Effector memory CD4-positive, alpha-beta T cell (primary cell): ENCODE measurements at regions not wholly inside any gene's neighbourhood (a gene's known extent, or its start where the extent isn't known, plus 50 kb on each side); places are given as distances from the start of the nearest gene placed in this dataset.

Experiments used
- DNase-seq, 3 donors: peaks; one replicate each; pipeline ENCODE4 v3.0.0-alpha.2; 2020
- H3K27ac ChIP-seq: 2 replicates; pipeline ENCODE4 v1.7.0; 2013; ENCODE audit warnings: mild to moderate bottlenecking, low read length, moderate library complexity; ENCODE audit not compliant: insufficient read depth, poor library complexity, severe bottlenecking
- H3K27me3 ChIP-seq: replicated peaks from 2 replicates; pipeline ENCODE4 v1.7.0; 2013; ENCODE audit warnings: mild to moderate bottlenecking, low read length; ENCODE audit not compliant: insufficient read depth, control insufficient read depth, poor library complexity, severe bottlenecking
- H3K36me3 ChIP-seq: 2 replicates; pipeline ENCODE4 v1.7.0; 2013; ENCODE audit warnings: mild to moderate bottlenecking, low read length, moderate library complexity; ENCODE audit not compliant: control insufficient read depth, insufficient read depth
- H3K4me1 ChIP-seq: 2 replicates; pipeline ENCODE4 v1.7.0; 2013; ENCODE audit warnings: low read length, mild to moderate bottlenecking; ENCODE audit not compliant: control insufficient read depth, insufficient read depth, poor library complexity, severe bottlenecking
- H3K4me3 ChIP-seq: 2 replicates; pipeline ENCODE4 v1.7.0; 2013; ENCODE audit warnings: low read length, low read depth, mild to moderate bottlenecking; ENCODE audit not compliant: insufficient read depth, poor library complexity, severe bottlenecking
- H3K9me3 ChIP-seq: 2 replicates; pipeline ENCODE4 v1.7.0; 2013; ENCODE audit warnings: mild to moderate bottlenecking, low read length, moderate library complexity; ENCODE audit not compliant: control insufficient read depth

DNA sequence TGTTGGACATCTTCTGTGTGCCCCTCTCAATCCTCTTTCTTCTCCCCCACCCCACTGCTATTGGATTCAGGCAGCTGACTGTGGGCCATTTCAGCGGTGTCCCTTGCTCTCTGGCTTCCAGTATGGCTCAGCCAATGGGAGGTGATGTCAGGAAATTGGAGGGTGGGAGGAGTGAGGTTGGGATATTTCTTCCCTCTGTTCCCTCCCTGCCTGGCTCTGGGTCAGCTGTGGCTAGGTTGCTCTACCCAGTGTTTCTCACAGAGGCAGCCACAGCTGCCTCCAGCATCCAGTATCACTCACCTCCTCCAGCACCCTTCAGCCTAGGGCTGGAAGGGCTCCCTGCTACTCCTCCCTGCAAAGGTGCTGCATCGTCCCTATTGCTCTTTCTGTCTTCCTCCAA lies 423.5 kb downstream of the MIAT start:
- Histone ChIP-seq H3K4me1 (no peaks in the 10 kb centered on the region), H3K4me3 (no peak overlapping the region), H3K9me3 (no peaks in the 10 kb centered on the region), H3K36me3 (no peaks in the 10 kb centered on the region), H3K27me3 (no peaks in the 10 kb centered on the region), H3K27ac (no peak overlapping the region)
- DNase-seq = no peak

GRCh38 chr22:27083610-27084009 lies 426.2 kb downstream of the MIAT start:
- Histone ChIP-seq H3K9me3 (no peaks in the 10 kb centered on the region), H3K36me3 (no peaks in the 10 kb centered on the region), H3K4me1 (no peaks in the 10 kb centered on the region), H3K27ac (no peak overlapping the region), H3K4me3 (no peak overlapping the region), H3K27me3 (no peaks in the 10 kb centered on the region)
- DNase-seq = no peak

GRCh38 chr22:27084130-27084529 lies 426.7 kb downstream of the MIAT start:
- Histone ChIP-seq H3K4me3 (no peak overlapping the region), H3K27ac (no peak overlapping the region), H3K9me3 (no peaks in the 10 kb centered on the region), H3K36me3 (no peaks in the 10 kb centered on the region), H3K4me1 (no peaks in the 10 kb centered on the region), H3K27me3 (no peaks in the 10 kb centered on the region)
- no peak for DNase-seq

- Histone ChIP-seq H3K9me3 (no peaks in the 10 kb centered on the region), H3K27me3 (no peaks in the 10 kb centered on the region), H3K4me1 (no peaks in the 10 kb centered on the region), H3K36me3 (no peaks in the 10 kb centered on the region), H3K27ac (no peak overlapping the region), H3K4me3 (no peak overlapping the region)
- DNase-seq = no peak
Measured at GRCh38 chr22:27086080-27087044, 429.0 kb downstream of the MIAT start.

GRCh38 chr22:27087051-27087450 lies 429.7 kb downstream of the MIAT start:
- H3K27ac ChIP-seq = no peak overlapping the region
- no peaks in the 10 kb centered on the region for H3K27me3 ChIP-seq
- no peaks in the 10 kb centered on the region for H3K4me1 ChIP-seq
- DNase-seq = no peak
- no peaks in the 10 kb centered on the region for H3K36me3 ChIP-seq
- no peak overlapping the region for H3K4me3 ChIP-seq
- no peaks in the 10 kb centered on the region for H3K9me3 ChIP-seq

DNA sequence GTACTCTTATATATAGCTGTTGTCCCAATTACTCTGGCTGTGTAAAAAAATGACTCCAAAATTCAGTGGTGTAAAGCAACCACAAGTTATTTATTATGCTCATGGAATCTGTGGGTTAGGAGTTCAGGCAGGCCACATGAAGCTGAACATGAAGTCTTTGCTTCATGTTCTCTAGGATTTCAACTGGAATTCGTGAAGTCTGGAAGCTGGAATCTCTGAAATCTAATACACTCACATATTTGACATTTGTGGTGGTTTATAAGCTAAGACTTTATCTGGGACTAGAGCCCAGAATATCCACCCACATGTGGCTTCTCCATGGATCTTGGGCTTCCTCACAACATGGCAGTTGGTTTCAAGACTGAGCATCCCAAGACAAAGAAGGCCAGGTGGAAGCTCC lies 430.6 kb downstream of the MIAT start:
- H3K27me3 ChIP-seq = no peaks in the 10 kb centered on the region
- H3K9me3 ChIP-seq = no peaks in the 10 kb centered on the region
- H3K4me3 ChIP-seq = no peak overlapping the region
- H3K36me3 ChIP-seq = no peaks in the 10 kb centered on the region
- H3K4me1 ChIP-seq = no peaks in the 10 kb centered on the region
- no peak overlapping the region for H3K27ac ChIP-seq
- DNase-seq = no peak

DNA sequence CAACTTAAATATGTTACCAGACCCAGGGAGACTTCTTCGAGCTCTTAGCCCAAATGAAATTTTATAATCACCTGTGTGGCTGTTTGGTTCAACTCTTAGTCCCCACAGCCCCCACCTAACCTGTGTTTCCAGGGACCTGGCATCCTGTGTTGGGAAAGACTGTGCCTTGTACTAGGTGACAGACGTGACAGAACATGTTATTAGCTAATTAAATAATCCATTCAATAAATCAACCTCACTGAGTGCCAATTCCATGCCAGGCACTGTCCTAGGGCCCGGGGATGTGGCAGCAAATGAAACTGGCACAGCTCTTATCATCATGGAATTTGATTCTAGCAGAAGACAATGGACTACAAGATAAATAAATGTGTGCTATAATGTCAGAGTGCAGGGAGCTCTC lies 431.9 kb downstream of the MIAT start:
- Histone ChIP-seq H3K36me3 (no peaks in the 10 kb centered on the region), H3K27me3 (no peaks in the 10 kb centered on the region), H3K9me3 (no peaks in the 10 kb centered on the region), H3K4me3 (no peak overlapping the region), H3K4me1 (no peaks in the 10 kb centered on the region), H3K27ac (no peak overlapping the region)
- no peak for DNase-seq

DNA sequence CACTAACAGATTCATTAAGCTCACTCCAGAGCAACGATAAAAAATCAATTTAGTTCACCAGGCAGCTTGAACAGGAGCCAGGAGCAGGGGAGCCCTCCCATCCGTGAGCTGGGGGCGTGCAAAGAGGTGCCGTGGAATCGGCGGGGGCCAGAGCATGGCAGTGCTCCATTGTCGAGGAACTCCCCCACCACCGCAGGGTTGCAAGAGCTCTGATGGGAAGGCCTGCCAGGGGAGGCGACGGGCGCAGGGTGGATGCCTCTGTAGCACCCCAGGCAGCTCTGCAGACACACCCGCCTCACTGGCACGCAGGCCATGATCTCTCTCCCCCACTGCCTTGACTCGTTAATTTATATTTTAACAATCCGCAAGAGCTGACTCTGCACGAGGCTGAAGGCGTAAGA lies 433.2 kb downstream of the MIAT start:
- H3K4me3 ChIP-seq = no peak overlapping the region
- no peaks in the 10 kb centered on the region for H3K4me1 ChIP-seq
- no peaks in the 10 kb centered on the region for H3K36me3 ChIP-seq
- H3K9me3 ChIP-seq = no peaks in the 10 kb centered on the region
- H3K27me3 ChIP-seq = no peaks in the 10 kb centered on the region
- no peak for DNase-seq
- H3K27ac ChIP-seq = no peak overlapping the region

- DNase-seq = no peak
- Histone ChIP-seq H3K4me1 (no peaks in the 10 kb centered on the region), H3K36me3 (no peaks in the 10 kb centered on the region), H3K27me3 (no peaks in the 10 kb centered on the region), H3K27ac (no peak overlapping the region), H3K9me3 (no peaks in the 10 kb centered on the region), H3K4me3 (no peak overlapping the region)
Measured at GRCh38 chr22:27093422-27093821, 436.0 kb downstream of the MIAT start.

GRCh38 chr22:27094633-27095308 lies 437.4 kb downstream of the MIAT start:
- Histone ChIP-seq H3K4me3 (no peak overlapping the region), H3K27me3 (no peaks in the 10 kb centered on the region), H3K36me3 (no peaks in the 10 kb centered on the region), H3K27ac (no peak overlapping the region), H3K4me1 (no peaks in the 10 kb centered on the region), H3K9me3 (no peaks in the 10 kb centered on the region)
- DNase-seq = no peak
